ENCODE measurements at regions not wholly inside any gene's neighbourhood (a gene's known extent, or its start where the extent isn't known, plus 50 kb on each side); places are given as distances from the start of the nearest gene placed in this dataset.

GRCh38 chr22:34997633-34998299 is 68.2 kb upstream of the ISX start:
- DNase-seq (ENCODE audit: low spot score), result no peak

- no peak for DNase-seq (ENCODE audit: low spot score)
Observed at GRCh38 chr22:34998921-34999320, 67.0 kb upstream of the ISX start.

- DNase-seq (ENCODE audit: low spot score), result no peak
Observed at GRCh38 chr22:35008213-35008612, 57.7 kb upstream of the ISX start.

- no peak for DNase-seq (ENCODE audit: low spot score)
Observed at GRCh38 chr22:35010543-35010942, 55.4 kb upstream of the ISX start.

GRCh38 chr22:35014812-35015211 is 51.1 kb upstream of the ISX start:
- DNase-seq (ENCODE audit: low spot score), result no peak

All from AG08396 (cell line).